BJ (cell line): ENCODE measurements at regions not wholly inside any gene's neighbourhood (a gene's known extent, or its start where the extent isn't known, plus 50 kb on each side); places are given as distances from the start of the nearest gene placed in this dataset.

Experiments used
- CTCF ChIA-PET: fragments of 350-600 bp; formaldehyde crosslinking; extraction: SDS; loops from one replicate; lab custom pipeline; 2021; ENCODE audit warnings: antibody characterized with exemption, inconsistent platforms; lab: Yijun Ruan, JAX
- POLR2A ChIA-PET: fragments of 300-600 bp; sonication (Branson Sonifier 250); formaldehyde crosslinking; extraction: SDS; loops from one replicate; lab custom pipeline; 2021; ENCODE audit warnings: antibody characterized with exemption; lab: Charles Lee
- DNase-seq: peaks from one replicate; pipeline ENCODE4 v3.0.0-alpha.2; 2011; ENCODE audit warnings: low read depth
- H3K27me3 ChIP-seq: 2 replicates; pipeline ENCODE4 v1.6.0; 2011; ENCODE audit warnings: low read length; ENCODE audit not compliant: control insufficient read depth, insufficient read depth
- H3K36me3 ChIP-seq: 2 replicates; pipeline ENCODE4 v1.5.1; 2011; ENCODE audit warnings: low read length; ENCODE audit not compliant: control insufficient read depth, insufficient read depth
- H3K4me3 ChIP-seq: 2 replicates; pipeline ENCODE4 v1.5.1; 2011; ENCODE audit warnings: low read depth, mild to moderate bottlenecking, control low read depth, low read length
- CTCF ChIP-seq: IDR thresholded peaks from 2 replicates; pipeline ENCODE4 v1.5.1; 2011; ENCODE audit warnings: low read depth, mild to moderate bottlenecking, control low read depth, inconsistent platforms, low read length, moderate library complexity; ENCODE audit not compliant: insufficient read depth

- H3K4me3 ChIP-seq = no peak overlapping the region
- no peak for TF ChIP-seq CTCF
- ChIA-PET POLR2A (interaction anchor here (0.6 kb wide), 1 partner anchor 72 kb away, joined by 4 read pairs; no protein-coding TSS in a partner anchor), CTCF (interaction anchor here (2.5 kb wide), 1 partner anchor 10 kb away, joined by 6 read pairs; no protein-coding TSS in a partner anchor)
- H3K36me3 ChIP-seq = no peaks in the 10 kb centered on the region
- DNase-seq = no peak
- no peaks in the 10 kb centered on the region for H3K27me3 ChIP-seq
Observed at GRCh38 chr12:75877763-75878621, 153.6 kb downstream of the PHLDA1 start.

- ChIA-PET POLR2A (interaction anchor here (0.6 kb wide), 1 partner anchor 73 kb away, joined by 4 read pairs; no protein-coding TSS in a partner anchor), CTCF (interaction anchor here (2.5 kb wide), 1 partner anchor 11 kb away, joined by 6 read pairs; no protein-coding TSS in a partner anchor)
- no peak for TF ChIP-seq CTCF
- H3K27me3 ChIP-seq = no peaks in the 10 kb centered on the region
- H3K36me3 ChIP-seq = no peaks in the 10 kb centered on the region
- H3K4me3 ChIP-seq = no peak overlapping the region
- DNase-seq = no peak
Observed at GRCh38 chr12:75876832-75877762, 154.5 kb downstream of the PHLDA1 start.

GRCh38 chr12:75874441-75874840, 157.1 kb downstream of the PHLDA1 start:
- Histone ChIP-seq H3K36me3 (no peaks in the 10 kb centered on the region), H3K4me3 (no peak overlapping the region), H3K27me3 (no peaks in the 10 kb centered on the region)
- TF ChIP-seq CTCF = no peak
- POLR2A ChIA-PET = no interaction called here
- no peak for DNase-seq
- CTCF ChIA-PET = no interaction called here

GRCh38 chr12:75872762-75873161, 158.8 kb downstream of the PHLDA1 start:
- no peaks in the 10 kb centered on the region for H3K27me3 ChIP-seq
- no peak for DNase-seq
- no peak overlapping the region for H3K4me3 ChIP-seq
- no peak for TF ChIP-seq CTCF
- ChIA-PET POLR2A (no interaction called here), CTCF (no interaction called here)
- H3K36me3 ChIP-seq = no peaks in the 10 kb centered on the region
